Stomach (tissue), 8 donors: ENCODE measurements at regions not wholly inside any gene's neighbourhood (a gene's known extent, or its start where the extent isn't known, plus 50 kb on each side); places are given as distances from the start of the nearest gene placed in this dataset.

ENCODE experiments used
- DNase-seq, 2 donors: peaks; one replicate each; pipeline versions ENCODE4 v3.0.0 to v3.0.0-alpha.2; 2013 to 2019
- H3K27ac ChIP-seq, 5 donors: fragments of 200-600 bp in 4 of 5; sonication (generic) in 4 of 5; one replicate each; pipeline ENCODE4 v1.5.1; 2013 to 2019; ENCODE audit warnings: mild to moderate bottlenecking in 1 of 5, moderate library complexity in 1 of 5
- H3K27me3 ChIP-seq, 3 donors: fragments of 200-600 bp; sonication (generic); one replicate each; pipeline ENCODE4 v1.5.1; 2017 to 2019; ENCODE audit warnings: mixed run types in 1 of 3
- H3K36me3 ChIP-seq, 4 donors: fragments of 200-600 bp; sonication (generic); 1 replicate in 3 of 4; 2 replicates in 1 of 4; pipeline ENCODE4 v1.5.1; 2016 to 2019
- H3K4me1 ChIP-seq, 4 donors: fragments of 200-600 bp; sonication (generic); one replicate each; pipeline ENCODE4 v1.5.1; 2016 to 2019
- H3K4me3 ChIP-seq, 4 donors: fragments of 200-600 bp; sonication (generic) in 3 of 4; one replicate each; pipeline ENCODE4 v1.5.1; 2016 to 2019; ENCODE audit warnings: mild to moderate bottlenecking in 1 of 4
- H3K9me3 ChIP-seq, 4 donors: fragments of 200-600 bp; sonication (generic); one replicate each; pipeline ENCODE4 v1.5.1; 2016 to 2019
- EP300 ChIP-seq: sonication (generic); formaldehyde crosslinking; IDR thresholded peaks from one replicate; pipeline ENCODE4 v1.6.1; 2017; ENCODE audit warnings: antibody characterized with exemption
- POLR2A ChIP-seq, 4 donors: fragments of 450-650 bp; IDR thresholded peaks; one replicate each; pipeline ENCODE4 v1.6.1; 2016; ENCODE audit warnings: antibody characterized with exemption in 4 of 4, control low read depth in 2 of 4, mild to moderate bottlenecking in 1 of 4, moderate library complexity in 1 of 4
- POLR2AphosphoS5 ChIP-seq, 3 donors: sonication (generic); formaldehyde crosslinking; IDR thresholded peaks; one replicate each; pipeline ENCODE4 v1.6.1; 2016; ENCODE audit warnings: antibody characterized with exemption in 3 of 3
- WGBS, 5 donors: extraction: QIAGEN DNeasy Blood & Tissue Kit in 3 of 5; methylation state at CpG; one replicate each; pipeline versions ENCODE4 v1.1.5 to v1.1.7; 2013 to 2018; 5-methylcytosine and 5-hydroxymethylcytosine counted together
- intact Hi-C: fragments of 100-400 bp; cut with DNase I; formaldehyde crosslinking; loops from one replicate; pipeline ENCODE4 v1.15.1; 2023; ENCODE audit warnings: low total_unique reads
- TF ChIP-seq, protein P1 (sequence below), 7 experiments: fragments of 450-650 bp in 4 of 7; fragments of 200-600 bp in 3 of 7; sonication (generic) in 3 of 7; IDR thresholded peaks; one replicate each; pipeline ENCODE4 v1.5.1; 2016 to 2019; ENCODE audit warnings: antibody characterized with exemption in 7 of 7, control low read depth in 2 of 7, mild to moderate bottlenecking in 1 of 7
- donor health status: healthy with polysubstance abuse.
- donor health status: Bipolar disorder and iron deficiency.
- donor health status: healthy.

DNA sequence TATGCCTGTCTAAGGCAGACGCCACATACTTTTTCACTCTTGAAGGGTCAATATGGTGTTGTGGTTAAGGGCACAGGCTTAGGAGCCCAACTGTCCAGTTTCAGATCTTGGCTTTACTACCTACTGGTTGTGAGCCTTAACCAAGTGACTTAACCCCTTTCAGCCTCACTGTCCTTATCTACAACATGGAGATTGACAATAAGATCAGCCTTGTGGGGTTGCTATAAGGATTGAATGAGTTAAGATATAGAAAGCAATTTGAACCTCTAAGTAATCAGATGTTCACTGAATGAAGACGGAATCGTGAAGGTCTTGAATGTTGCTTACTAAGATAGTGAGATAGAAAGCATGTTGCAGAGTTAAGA is 121.3 kb upstream of the JUN start:
- intact Hi-C loops = no loop called here
- Histone ChIP-seq H3K36me3 (no peaks in the 10 kb centered on the region), H3K4me3 (no peak overlapping the region), H3K27me3 (no peaks in the 10 kb centered on the region), H3K27ac (peak overlapping the region in 3 of 5 donors; percentile 98), H3K4me1 (peaks cover 6 to 59% (median 28%) of the 10 kb centered on the region in 4 donors), H3K9me3 (no peaks in the 10 kb centered on the region)
- WGBS, 5 donors = 69 to 82% (median 77%) methylated on average over 3 of the region's 3 CpGs
- DNase-seq = no peak
- TF ChIP-seq EP300 (no peak), POLR2A (IDR thresholded peaks at IDR 0.05) (no peak), POLR2AphosphoS5 (IDR thresholded peaks at IDR 0.05) (no peak)
- TF ChIP-seq, protein P1, sequence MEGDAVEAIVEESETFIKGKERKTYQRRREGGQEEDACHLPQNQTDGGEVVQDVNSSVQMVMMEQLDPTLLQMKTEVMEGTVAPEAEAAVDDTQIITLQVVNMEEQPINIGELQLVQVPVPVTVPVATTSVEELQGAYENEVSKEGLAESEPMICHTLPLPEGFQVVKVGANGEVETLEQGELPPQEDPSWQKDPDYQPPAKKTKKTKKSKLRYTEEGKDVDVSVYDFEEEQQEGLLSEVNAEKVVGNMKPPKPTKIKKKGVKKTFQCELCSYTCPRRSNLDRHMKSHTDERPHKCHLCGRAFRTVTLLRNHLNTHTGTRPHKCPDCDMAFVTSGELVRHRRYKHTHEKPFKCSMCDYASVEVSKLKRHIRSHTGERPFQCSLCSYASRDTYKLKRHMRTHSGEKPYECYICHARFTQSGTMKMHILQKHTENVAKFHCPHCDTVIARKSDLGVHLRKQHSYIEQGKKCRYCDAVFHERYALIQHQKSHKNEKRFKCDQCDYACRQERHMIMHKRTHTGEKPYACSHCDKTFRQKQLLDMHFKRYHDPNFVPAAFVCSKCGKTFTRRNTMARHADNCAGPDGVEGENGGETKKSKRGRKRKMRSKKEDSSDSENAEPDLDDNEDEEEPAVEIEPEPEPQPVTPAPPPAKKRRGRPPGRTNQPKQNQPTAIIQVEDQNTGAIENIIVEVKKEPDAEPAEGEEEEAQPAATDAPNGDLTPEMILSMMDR (IDR thresholded peaks at IDR 0.05) = no peak

DNA sequence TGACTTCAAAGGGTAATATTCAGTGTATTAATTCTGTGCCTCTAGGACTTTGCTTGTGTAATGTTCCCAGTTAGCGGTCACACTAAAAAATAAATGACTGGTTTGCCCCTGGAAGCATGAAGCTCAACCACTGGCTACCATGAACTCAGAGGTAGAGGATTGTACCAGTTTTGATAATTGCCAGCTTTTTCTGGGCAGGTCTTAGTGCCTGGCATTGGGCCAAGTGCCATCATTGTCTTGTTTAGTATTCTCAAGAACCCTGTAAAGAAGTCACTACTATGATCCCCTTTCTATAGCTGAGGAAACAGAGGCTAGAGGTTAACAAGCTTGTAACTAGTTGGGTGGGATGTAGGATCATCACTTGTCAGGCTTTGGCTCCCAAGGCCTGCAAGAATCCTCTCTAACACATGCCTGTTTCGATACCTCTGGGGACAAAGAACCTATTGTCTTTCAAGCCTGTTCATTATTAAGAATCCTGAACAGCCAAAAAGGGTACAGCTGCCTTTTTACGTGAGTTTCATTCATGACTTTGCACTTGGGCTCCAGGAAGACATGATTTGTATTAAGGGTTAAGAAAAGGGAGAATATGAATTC is 121.9 kb upstream of the JUN start:
- 69 to 81% (median 74%) methylated on average over 3 of the region's 3 CpGs for WGBS, 5 donors
- H3K27ac ChIP-seq = peak overlapping the region in 1 of 5 donors; percentile 98
- intact Hi-C loops = no loop called here
- no peaks in the 10 kb centered on the region for H3K27me3 ChIP-seq
- TF ChIP-seq, protein P1 (IDR thresholded peaks at IDR 0.05) = no peak
- TF ChIP-seq POLR2A (IDR thresholded peaks at IDR 0.05) (no peak), POLR2AphosphoS5 (IDR thresholded peaks at IDR 0.05) (no peak), EP300 (no peak)
- H3K4me3 ChIP-seq = no peak overlapping the region
- DNase-seq = no peak
- no peaks in the 10 kb centered on the region for H3K9me3 ChIP-seq
- peaks cover 5 to 53% (median 22%) of the 10 kb centered on the region in 4 donors for H3K4me1 ChIP-seq
- no peaks in the 10 kb centered on the region for H3K36me3 ChIP-seq

DNA sequence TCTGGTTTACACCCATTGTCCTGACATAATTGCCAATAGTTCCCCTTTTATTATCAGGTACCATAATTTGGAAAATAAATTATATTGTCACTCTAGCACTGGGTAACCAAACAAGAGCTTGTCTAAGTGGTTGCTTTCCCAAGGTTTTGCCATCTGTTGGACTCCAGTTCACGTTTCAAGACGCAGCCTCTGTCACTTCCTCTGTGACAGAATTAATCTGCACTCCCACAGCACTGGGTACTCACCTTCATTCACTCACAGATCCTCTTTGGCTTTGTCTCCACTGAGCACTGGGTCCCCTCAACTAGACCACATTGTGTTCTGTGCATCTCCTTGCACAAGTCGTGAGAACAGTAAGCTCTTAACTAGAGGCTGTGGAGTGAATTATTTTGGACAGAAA is 123.6 kb upstream of the JUN start:
- Histone ChIP-seq H3K27me3 (no peaks in the 10 kb centered on the region), H3K9me3 (no peaks in the 10 kb centered on the region), H3K4me3 (no peak overlapping the region), H3K36me3 (no peaks in the 10 kb centered on the region), H3K4me1 (peaks cover 5 to 44% (median 13%) of the 10 kb centered on the region in 4 donors), H3K27ac (no peak overlapping the region)
- intact Hi-C loops = no loop called here
- DNase-seq = no peak
- 59 to 91% (median 74%) methylated on average over 3 of the region's 3 CpGs for WGBS, 5 donors
- TF ChIP-seq POLR2AphosphoS5 (IDR thresholded peaks at IDR 0.05) (no peak), POLR2A (IDR thresholded peaks at IDR 0.05) (no peak), EP300 (no peak)
- TF ChIP-seq, protein P1 (IDR thresholded peaks at IDR 0.05) = no peak

DNA sequence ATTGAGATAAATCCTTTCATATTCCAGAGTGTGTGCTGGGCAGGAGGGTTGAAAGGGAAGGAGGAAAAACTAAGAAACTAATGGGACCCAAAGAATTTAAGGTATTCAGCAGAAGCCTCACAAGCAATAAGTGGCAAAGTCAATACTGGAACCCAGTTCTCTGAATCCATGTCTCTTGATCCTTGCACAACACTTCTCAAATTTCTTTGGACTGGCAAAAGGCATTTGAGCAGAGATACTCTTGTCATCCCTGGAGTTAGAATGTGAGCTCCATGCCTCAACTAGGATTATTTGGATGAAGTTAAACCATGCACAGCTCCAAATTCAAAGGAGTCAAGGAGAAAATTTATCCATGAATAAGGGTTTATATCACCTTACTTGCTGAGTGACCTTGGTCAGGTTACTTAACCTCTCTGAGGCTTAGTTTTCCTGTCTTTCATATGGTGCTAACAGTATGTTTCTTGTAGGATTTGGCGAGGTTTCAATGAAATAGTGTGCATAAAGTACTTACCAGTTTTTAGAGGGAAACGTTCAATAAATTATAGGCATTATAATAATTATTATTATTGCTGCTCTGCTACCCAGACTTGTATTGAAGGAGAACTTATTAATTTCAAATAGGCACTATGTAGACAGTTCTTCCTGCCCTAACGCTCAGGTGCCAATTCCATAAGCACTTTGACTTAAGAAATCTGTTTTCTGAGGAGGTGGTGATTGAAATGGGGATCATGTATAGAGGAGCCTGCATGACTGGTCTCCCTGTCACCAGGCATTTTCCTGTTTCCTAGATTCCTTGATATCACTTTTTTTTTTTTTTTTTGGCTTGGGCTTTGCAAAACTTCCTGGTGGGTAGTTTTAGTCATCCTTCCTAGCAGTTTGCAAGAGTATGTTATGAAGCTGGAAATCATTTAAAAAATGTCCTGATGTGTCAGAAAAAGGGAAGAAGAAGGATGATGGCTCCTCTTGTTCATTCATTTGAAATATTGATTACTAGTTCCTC is 125.0 kb upstream of the JUN start:
- Histone ChIP-seq H3K4me3 (no peak overlapping the region), H3K9me3 (no peaks in the 10 kb centered on the region), H3K27me3 (no peaks in the 10 kb centered on the region), H3K27ac (no peak overlapping the region), H3K4me1 (peaks cover 0 to 33% (median 8%) of the 10 kb centered on the region in 4 donors), H3K36me3 (no peaks in the 10 kb centered on the region)
- DNase-seq = no peak
- 62 to 80% (median 70%) methylated on average over 3 of the region's 3 CpGs for WGBS, 5 donors
- intact Hi-C loops = no loop called here
- TF ChIP-seq POLR2A (IDR thresholded peaks at IDR 0.05) (no peak), EP300 (no peak), POLR2AphosphoS5 (IDR thresholded peaks at IDR 0.05) (no peak)
- TF ChIP-seq, protein P1 (IDR thresholded peaks at IDR 0.05) = no peak
